Breast epithelium (tissue), 3 donors: ENCODE measurements at regions not wholly inside any gene's neighbourhood (a gene's known extent, or its start where the extent isn't known, plus 50 kb on each side); places are given as distances from the start of the nearest gene placed in this dataset.

Experiments used
- POLR2A ChIP-seq: fragments of 450-650 bp; IDR thresholded peaks from one replicate; pipeline ENCODE4 v1.6.1; 2016; ENCODE audit warnings: antibody characterized with exemption, mild to moderate bottlenecking, moderate library complexity
- TF ChIP-seq, protein P1 (sequence below), 3 donors: fragments of 450-650 bp; IDR thresholded peaks; one replicate each; pipeline ENCODE4 v1.5.1; 2016 to 2017; ENCODE audit warnings: antibody characterized with exemption in 3 of 3, mild to moderate bottlenecking in 3 of 3, moderate library complexity in 3 of 3

DNA sequence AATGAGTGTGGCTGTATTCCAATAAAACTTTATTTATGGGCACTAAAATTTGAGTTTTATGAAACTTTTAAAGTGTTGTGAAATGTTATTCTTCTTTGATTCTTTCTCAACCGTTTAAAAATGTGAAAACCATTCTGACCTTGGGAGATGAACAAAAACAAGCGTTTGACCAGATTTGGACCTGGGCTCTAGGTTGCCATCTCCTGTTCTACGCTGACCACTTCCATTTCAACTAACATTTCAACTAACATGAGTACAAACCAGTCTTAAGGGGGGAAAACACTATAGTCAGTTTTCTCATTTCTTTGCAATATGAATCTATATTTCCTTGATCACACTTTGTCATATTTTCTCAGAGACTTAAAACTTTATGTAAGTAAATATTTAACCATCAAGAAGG lies 118.4 kb upstream of the IRX5 start:
- TF ChIP-seq, protein P1, sequence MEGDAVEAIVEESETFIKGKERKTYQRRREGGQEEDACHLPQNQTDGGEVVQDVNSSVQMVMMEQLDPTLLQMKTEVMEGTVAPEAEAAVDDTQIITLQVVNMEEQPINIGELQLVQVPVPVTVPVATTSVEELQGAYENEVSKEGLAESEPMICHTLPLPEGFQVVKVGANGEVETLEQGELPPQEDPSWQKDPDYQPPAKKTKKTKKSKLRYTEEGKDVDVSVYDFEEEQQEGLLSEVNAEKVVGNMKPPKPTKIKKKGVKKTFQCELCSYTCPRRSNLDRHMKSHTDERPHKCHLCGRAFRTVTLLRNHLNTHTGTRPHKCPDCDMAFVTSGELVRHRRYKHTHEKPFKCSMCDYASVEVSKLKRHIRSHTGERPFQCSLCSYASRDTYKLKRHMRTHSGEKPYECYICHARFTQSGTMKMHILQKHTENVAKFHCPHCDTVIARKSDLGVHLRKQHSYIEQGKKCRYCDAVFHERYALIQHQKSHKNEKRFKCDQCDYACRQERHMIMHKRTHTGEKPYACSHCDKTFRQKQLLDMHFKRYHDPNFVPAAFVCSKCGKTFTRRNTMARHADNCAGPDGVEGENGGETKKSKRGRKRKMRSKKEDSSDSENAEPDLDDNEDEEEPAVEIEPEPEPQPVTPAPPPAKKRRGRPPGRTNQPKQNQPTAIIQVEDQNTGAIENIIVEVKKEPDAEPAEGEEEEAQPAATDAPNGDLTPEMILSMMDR (IDR thresholded peaks at IDR 0.05) = peak in 1 of 3 donors; percentile 19
- TF ChIP-seq POLR2A = no peak
